Small intestine (tissue), 7 donors: ENCODE measurements at regions not wholly inside any gene's neighbourhood (a gene's known extent, or its start where the extent isn't known, plus 50 kb on each side); places are given as distances from the start of the nearest gene placed in this dataset.
A peak's percentile ranks its signal among the peaks of the same experiment; 100 is the strongest.

Experiments
- DNase-seq, 2 donors: peaks; one replicate each; pipeline versions ENCODE4 v3.0.0 to v3.0.0-alpha.2; 2013
- FAIRE-seq: peaks from 2 replicates; lab custom pipeline; 2012; peaks lifted over from hg19 to GRCh38; lab: Jason Lieb, UNC
- H3K27ac ChIP-seq, 3 donors: one replicate each; pipeline ENCODE4 v1.5.1; 2013; ENCODE audit warnings: low read length in 2 of 3, mild to moderate bottlenecking in 2 of 3, control low read depth in 1 of 3, inconsistent platforms in 1 of 3, low read depth in 1 of 3, moderate library complexity in 1 of 3
- H3K27me3 ChIP-seq, 3 donors: one replicate each; pipeline ENCODE4 v1.6.1; 2013; ENCODE audit warnings: low read length in 3 of 3, inconsistent platforms in 1 of 3; ENCODE audit not compliant: control insufficient read depth in 3 of 3, insufficient read depth in 3 of 3
- H3K36me3 ChIP-seq, 3 donors: one replicate each; pipeline ENCODE4 v1.6.1; 2013; ENCODE audit warnings: low read length in 3 of 3, inconsistent platforms in 1 of 3, low read depth in 1 of 3, mild to moderate bottlenecking in 1 of 3, moderate library complexity in 1 of 3; ENCODE audit not compliant: control insufficient read depth in 3 of 3, insufficient read depth in 2 of 3
- H3K4me1 ChIP-seq, 3 donors: one replicate each; pipeline ENCODE4 v1.6.1; 2013; ENCODE audit warnings: low read length in 2 of 3, inconsistent platforms in 1 of 3, low read depth in 1 of 3, mild to moderate bottlenecking in 1 of 3, moderate library complexity in 1 of 3; ENCODE audit not compliant: control insufficient read depth in 3 of 3, insufficient read depth in 2 of 3
- H3K4me3 ChIP-seq, 3 donors: one replicate each; pipeline ENCODE4 v1.5.1; 2013; ENCODE audit warnings: low read length in 3 of 3, control low read depth in 1 of 3, inconsistent platforms in 1 of 3, low read depth in 1 of 3, mild to moderate bottlenecking in 1 of 3, moderate library complexity in 1 of 3
- H3K9me3 ChIP-seq, 2 donors: one replicate each; pipeline ENCODE4 v1.6.1; 2013; ENCODE audit warnings: low read depth in 1 of 2, low read length in 1 of 2; ENCODE audit not compliant: control insufficient read depth in 2 of 2, insufficient read depth in 1 of 2
- WGBS, 3 donors: extraction: QIAGEN DNeasy Blood & Tissue Kit; methylation state at CpG; one replicate each; pipeline ENCODE4 v1.1.7; 2013; 5-methylcytosine and 5-hydroxymethylcytosine counted together
- donor health status: healthy with polysubstance abuse.
- donor health status: control.
- donor health status: control.
- donor health status: Bipolar disorder and iron deficiency.
- donor health status: healthy.

DNA sequence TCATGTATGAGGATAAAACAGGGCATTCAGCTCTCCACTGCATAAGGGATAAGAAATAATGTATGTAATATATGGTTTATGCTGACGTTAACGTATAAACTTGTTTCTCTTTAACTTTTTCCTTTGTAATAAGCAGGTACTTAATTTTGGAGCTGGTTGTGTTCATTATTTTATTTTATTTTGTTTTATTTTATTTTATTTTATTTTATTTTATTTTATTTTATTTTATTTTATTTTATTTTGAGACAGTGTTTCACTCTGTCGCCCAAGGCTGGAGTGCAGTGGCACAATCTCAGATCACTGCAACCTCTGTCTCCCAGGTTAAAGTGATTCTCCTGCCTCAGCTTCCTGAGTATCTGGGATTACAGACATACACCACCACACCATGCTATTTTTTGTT is 1932.6 kb upstream of the TENM3 start:
- H3K36me3 ChIP-seq = no peaks in the 10 kb centered on the region

DNA sequence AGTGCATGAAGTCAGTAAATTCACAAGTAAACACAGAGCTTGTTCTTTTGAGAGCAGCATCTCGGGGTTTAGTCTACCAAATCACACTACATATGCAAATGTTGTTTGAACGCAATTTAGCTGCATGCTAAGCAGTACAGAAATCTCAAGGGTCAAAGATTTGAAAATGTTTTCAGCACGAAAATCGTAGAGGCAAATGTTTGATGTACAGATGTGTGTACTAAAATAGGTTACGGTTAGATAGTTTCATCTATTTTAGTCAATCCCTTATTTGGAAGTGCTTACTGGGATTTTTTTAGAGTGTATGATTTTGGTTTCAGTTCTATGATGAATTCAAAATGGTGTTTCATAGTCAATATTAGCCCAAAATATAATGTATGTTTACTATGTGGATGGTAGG is 1928.2 kb upstream of the TENM3 start:
- H3K9me3 ChIP-seq = no peaks in the 10 kb centered on the region
- H3K27me3 ChIP-seq = no peaks in the 10 kb centered on the region
- H3K4me1 ChIP-seq = no peaks in the 10 kb centered on the region
- H3K36me3 ChIP-seq = no peaks in the 10 kb centered on the region
- DNase-seq (no peak), FAIRE-seq (no peak)
- WGBS, 3 donors = 52 to 61% (median 55%) methylated on average over 5 of the region's 5 CpGs
- no peak overlapping the region for H3K27ac ChIP-seq
- H3K4me3 ChIP-seq = no peak overlapping the region

More for the DNA sequence above, 1932.6 kb upstream of the TENM3 start:
- FAIRE-seq (no peak), DNase-seq (no peak)
- Histone ChIP-seq H3K4me1 (no peaks in the 10 kb centered on the region), H3K27ac (no peak overlapping the region), H3K9me3 (no peaks in the 10 kb centered on the region), H3K4me3 (no peak overlapping the region), H3K27me3 (no peaks in the 10 kb centered on the region)
- WGBS, 3 donors = 94 to 95% (median 95%) methylated on average over 3 of the region's 3 CpGs

DNA sequence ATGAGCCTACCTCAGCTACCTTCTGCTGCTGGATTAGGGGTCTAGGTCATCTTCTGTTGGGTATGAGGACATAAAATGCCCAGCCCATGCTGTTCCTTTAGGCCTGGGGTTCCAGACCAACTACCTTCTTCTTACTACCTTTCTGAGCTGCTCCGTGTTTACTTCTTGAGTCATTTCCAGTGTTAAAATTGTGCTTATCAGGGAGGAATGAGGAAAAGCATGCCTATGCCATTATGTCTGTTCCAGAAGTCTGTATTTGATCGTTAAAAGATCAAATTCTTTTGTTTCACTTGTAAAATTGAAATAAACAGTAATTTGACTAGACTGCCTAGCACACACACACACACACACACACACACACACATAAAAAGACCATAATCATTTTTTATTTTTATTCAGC is 1912.7 kb upstream of the TENM3 start:
- WGBS, 3 donors = 48 to 59% (median 56%) methylated on average over 2 of the region's 2 CpGs
- H3K36me3 ChIP-seq = no peaks in the 10 kb centered on the region
- no peaks in the 10 kb centered on the region for H3K9me3 ChIP-seq
- H3K4me1 ChIP-seq = no peaks in the 10 kb centered on the region
- DNase-seq (no peak), FAIRE-seq (no peak)
- no peak overlapping the region for H3K27ac ChIP-seq
- no peak overlapping the region for H3K4me3 ChIP-seq
- H3K27me3 ChIP-seq = no peaks in the 10 kb centered on the region

DNA sequence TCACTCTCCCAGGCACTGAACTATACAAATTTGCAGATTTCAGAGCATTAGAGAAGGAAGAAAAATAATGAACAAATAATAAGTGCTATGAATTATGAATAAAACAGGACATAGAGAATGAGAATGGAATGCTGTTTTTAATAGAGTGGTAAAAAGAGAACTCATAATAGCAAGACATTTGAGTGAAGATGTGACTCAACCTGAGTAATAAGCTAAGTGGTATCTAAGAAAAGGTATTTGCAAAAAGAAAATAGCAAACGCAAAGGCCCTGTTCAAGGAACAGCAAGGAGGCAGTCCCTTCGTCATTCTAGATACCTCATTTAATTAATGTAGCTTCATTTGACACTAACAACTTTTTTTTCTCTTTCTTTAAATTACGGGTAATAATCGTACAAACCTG is 1910.0 kb upstream of the TENM3 start:
- no peaks in the 10 kb centered on the region for H3K36me3 ChIP-seq
- H3K4me3 ChIP-seq = no peak overlapping the region
- DNase-seq (no peak), FAIRE-seq (no peak)
- WGBS, 3 donors = 79 to 88% (median 82%) methylated on average over 4 of the region's 4 CpGs
- H3K27me3 ChIP-seq = no peaks in the 10 kb centered on the region
- no peak overlapping the region for H3K27ac ChIP-seq
- no peaks in the 10 kb centered on the region for H3K4me1 ChIP-seq
- no peaks in the 10 kb centered on the region for H3K9me3 ChIP-seq

DNA sequence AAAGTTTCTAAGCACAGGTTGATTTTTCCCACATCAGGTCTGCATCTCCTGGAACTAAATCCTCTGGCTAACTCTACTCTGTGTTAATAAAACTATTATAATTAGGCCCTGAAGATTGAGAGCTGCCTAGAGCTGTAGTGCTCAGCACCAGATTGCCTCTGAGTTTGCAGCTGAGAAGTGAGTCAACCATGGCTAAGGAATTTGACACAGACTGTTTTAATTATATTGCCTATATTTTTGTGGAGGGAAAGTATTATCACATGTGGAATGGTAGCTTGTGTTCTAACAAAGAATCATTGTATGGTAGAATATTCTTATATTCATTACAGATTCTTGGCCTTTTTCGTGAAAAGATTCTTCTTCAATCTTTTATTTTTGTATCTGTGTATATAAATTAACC is 1907.6 kb upstream of the TENM3 start:
- no peaks in the 10 kb centered on the region for H3K36me3 ChIP-seq
- DNase-seq = no peak
- H3K4me1 ChIP-seq = no peaks in the 10 kb centered on the region
- FAIRE-seq = no peak
- no peaks in the 10 kb centered on the region for H3K27me3 ChIP-seq
- H3K27ac ChIP-seq = no peak overlapping the region
- no peaks in the 10 kb centered on the region for H3K9me3 ChIP-seq
- WGBS, 3 donors = 3 to 76% (median 38%) methylated on average over 1 of the region's 1 CpG
- H3K4me3 ChIP-seq = no peak overlapping the region

DNA sequence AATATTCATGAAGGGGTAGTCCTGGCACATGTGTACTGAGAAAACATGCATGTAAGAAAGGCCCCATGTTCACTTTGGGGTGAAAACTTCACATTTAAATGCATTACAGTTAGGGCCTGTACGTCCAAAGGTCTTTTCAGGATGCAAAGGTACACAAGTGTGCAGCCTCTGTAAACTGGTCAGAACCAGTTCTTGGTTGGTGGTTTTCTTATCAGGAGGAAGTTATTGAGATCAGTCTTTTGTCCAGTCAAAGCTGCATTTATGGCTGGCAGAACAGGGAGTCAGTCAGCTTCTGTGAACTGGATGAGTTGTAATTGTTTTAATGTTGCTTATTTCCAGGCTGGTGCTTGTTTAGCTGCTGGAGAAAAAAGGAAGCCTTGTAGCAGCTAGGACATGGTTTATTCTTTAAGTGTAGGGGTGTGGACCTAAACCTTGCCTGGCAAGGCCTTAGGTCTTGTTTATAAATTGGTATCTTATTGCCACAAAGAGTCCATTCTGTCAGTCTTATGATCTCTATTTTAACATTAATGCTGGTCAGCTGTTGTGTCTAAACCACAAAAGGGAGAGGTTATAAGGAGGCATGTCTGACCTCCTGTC is 1906.6 kb upstream of the TENM3 start:
- Histone ChIP-seq H3K9me3 (no peaks in the 10 kb centered on the region), H3K27me3 (no peaks in the 10 kb centered on the region), H3K4me1 (no peaks in the 10 kb centered on the region), H3K36me3 (no peaks in the 10 kb centered on the region), H3K27ac (no peak overlapping the region), H3K4me3 (no peak overlapping the region)
- 0 to 38% (median 0%) methylated on average over 1 of the region's 1 CpG for WGBS, 3 donors
- no peak for FAIRE-seq
- peak in 1 of 2 donors; percentile 32 for DNase-seq

DNA sequence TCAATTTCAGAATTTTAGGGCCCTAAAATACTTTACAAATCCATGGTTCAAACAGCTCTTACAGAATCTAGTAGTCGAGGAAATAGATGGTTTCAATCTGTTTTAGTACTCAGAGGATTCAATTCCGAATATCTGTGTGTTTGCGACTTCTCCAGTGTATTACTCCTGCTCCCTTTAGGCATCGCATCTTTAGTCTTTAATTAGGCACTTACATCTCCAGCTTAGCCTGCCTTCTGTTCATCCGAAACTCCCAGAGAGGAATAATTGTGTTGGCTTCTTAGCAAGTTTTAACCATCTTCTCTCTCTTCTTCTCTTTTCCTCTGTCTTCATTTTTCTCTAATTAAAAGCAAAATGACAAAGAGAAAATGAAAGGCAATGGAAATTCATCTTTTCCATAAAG is 1901.3 kb upstream of the TENM3 start:
- no peaks in the 10 kb centered on the region for H3K36me3 ChIP-seq
- H3K27me3 ChIP-seq = no peaks in the 10 kb centered on the region
- WGBS, 3 donors = 85 to 91% (median 86%) methylated on average over 5 of the region's 5 CpGs
- H3K4me1 ChIP-seq = no peaks in the 10 kb centered on the region
- no peak overlapping the region for H3K4me3 ChIP-seq
- DNase-seq (no peak), FAIRE-seq (no peak)
- H3K9me3 ChIP-seq = no peaks in the 10 kb centered on the region
- H3K27ac ChIP-seq = no peak overlapping the region

DNA sequence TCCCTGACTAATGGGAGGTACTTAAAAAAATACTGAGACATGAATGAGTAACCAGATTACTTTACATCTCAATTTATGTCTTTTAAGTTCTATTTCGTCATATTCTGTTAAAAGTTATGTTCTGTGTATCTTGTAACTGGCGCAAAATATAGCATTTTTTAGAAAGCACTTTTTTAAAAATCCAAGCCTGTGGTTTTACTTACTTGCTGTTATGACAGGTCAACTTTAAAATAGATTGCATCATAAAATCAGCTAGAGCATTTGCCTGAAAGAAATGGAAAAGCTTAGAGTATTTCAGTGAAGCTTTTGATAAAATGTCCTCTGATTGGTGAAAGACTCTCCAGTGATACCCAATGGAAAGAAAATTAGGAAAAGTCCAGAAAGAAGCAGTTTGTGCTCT is 1892.3 kb upstream of the TENM3 start:
- FAIRE-seq = no peak

DNA sequence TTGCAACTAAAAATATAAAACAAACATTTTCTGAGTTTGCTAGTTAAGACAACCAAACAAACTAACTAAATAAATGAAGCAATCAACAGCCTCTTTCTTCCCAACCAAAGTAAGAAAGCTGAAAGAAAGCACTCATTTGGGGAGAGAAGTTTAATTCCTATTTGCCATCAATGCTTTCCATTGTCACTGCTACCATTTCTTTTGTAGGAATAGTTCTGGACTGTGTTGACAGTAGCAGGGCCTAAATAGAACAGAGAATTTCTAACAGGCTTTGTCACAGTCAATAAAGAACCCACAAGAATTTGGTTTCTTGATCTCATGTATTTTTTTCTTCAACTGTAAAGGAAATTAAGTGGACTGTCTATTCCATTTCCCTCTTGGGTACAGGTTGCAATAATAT is 1886.4 kb upstream of the TENM3 start:
- no peak for FAIRE-seq

More for the DNA sequence above, 1892.3 kb upstream of the TENM3 start:
- H3K9me3 ChIP-seq = no peaks in the 10 kb centered on the region
- H3K4me1 ChIP-seq = no peaks in the 10 kb centered on the region
- no peak overlapping the region for H3K4me3 ChIP-seq
- H3K27ac ChIP-seq = no peak overlapping the region
- 80 to 84% (median 83%) methylated on average over 2 of the region's 2 CpGs for WGBS, 3 donors
- H3K27me3 ChIP-seq = no peaks in the 10 kb centered on the region
- DNase-seq = no peak
- H3K36me3 ChIP-seq = no peaks in the 10 kb centered on the region

More for the DNA sequence above, 1886.4 kb upstream of the TENM3 start:
- no peaks in the 10 kb centered on the region for H3K27me3 ChIP-seq
- no peak overlapping the region for H3K4me3 ChIP-seq
- DNase-seq = no peak
- H3K27ac ChIP-seq = no peak overlapping the region
- no peaks in the 10 kb centered on the region for H3K9me3 ChIP-seq
- no peaks in the 10 kb centered on the region for H3K36me3 ChIP-seq
- no peaks in the 10 kb centered on the region for H3K4me1 ChIP-seq
